Coronary artery (tissue), 2 donors: ENCODE measurements at regions not wholly inside any gene's neighbourhood (a gene's known extent, or its start where the extent isn't known, plus 50 kb on each side); places are given as distances from the start of the nearest gene placed in this dataset.

Experiments used
- DNase-seq: peaks from one replicate; pipeline ENCODE4 v3.0.0-alpha.2; 2017; ENCODE audit warnings: low spot score
- H3K27ac ChIP-seq, 2 donors: fragments of 200-600 bp; sonication (generic); one replicate each; pipeline ENCODE4 v1.5.1; 2016 to 2019
- H3K4me3 ChIP-seq: fragments of 200-600 bp; sonication (generic); 2 replicates; pipeline ENCODE4 v1.5.1; 2016; ENCODE audit warnings: mild to moderate bottlenecking, moderate library complexity
- CTCF ChIP-seq: fragments of 200-600 bp; sonication (generic); IDR thresholded peaks from one replicate; pipeline ENCODE4 v1.5.1; 2019; ENCODE audit warnings: antibody characterized with exemption

GRCh38 chr7:112708236-112708635, 82.0 kb downstream of the TMEM168 start:
- no peak for TF ChIP-seq CTCF
- H3K4me3 ChIP-seq = no peak overlapping the region
- H3K27ac ChIP-seq = no peak overlapping the region
- DNase-seq = no peak
